Astrocyte of the spinal cord (primary cell): ENCODE measurements at regions not wholly inside any gene's neighbourhood (a gene's known extent, or its start where the extent isn't known, plus 50 kb on each side); places are given as distances from the start of the nearest gene placed in this dataset.

Experiments used
- DNase-seq: peaks from one replicate; pipeline ENCODE4 v3.0.0; 2011; ENCODE audit warnings: low read depth, low spot score
- H3K4me3 ChIP-seq: 2 replicates; pipeline ENCODE4 v1.5.1; 2011; ENCODE audit warnings: low read depth, mild to moderate bottlenecking, low read length, moderate library complexity
- CTCF ChIP-seq: IDR thresholded peaks from 2 replicates; pipeline ENCODE4 v1.5.1; 2012; ENCODE audit warnings: low read depth, mild to moderate bottlenecking, low read length, inconsistent platforms
- in situ Hi-C: cut with HindIII; loops from 2 replicates; pipeline ENCODE4 v1.10.0; 2017; ENCODE audit warnings: low sequenced_read_pairs

DNA sequence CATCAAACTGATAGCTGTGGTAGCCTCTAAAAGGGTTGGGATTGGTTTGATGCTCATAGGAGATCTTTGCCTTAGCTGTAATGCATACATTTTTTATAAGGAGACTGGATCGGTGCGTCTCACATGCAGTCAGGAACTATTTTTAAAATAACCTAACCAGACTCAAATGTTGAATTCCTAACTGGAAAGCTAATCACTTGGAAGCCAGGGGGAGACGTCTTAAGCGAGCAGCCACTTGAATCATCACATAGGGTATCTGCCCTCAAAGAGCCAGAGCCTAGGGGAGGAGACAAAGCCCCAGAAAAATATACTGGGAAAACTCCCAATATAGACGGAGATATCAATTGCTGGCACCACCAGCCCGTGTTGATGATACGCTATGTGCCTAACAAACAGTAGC lies 61.7 kb upstream of the PUM1 start:
- peak; percentile 20 for DNase-seq
- H3K4me3 ChIP-seq = no peak overlapping the region
- no peak for TF ChIP-seq CTCF
- in situ Hi-C loops = no loop called here

DNA sequence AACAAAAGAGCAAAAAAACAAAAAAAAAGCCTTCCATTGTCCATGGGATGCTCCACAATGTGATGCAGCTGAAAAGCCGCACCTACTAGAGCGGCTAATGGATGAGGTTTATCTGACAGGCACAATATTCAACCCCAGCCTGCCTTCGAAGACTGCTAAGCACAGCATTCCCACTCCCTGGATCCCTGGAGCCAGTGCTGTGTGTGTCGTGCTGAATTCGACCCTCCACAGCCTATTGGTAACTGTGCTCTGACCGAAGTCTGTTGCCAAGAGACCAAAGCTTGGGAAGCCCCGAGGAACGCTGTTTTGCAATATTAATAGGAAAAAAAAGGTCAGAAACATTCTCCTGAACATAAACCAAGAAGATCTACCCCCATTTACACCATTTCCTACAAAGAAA lies 57.2 kb upstream of the PUM1 start:
- no peak for TF ChIP-seq CTCF
- in situ Hi-C loops = no loop called here
- no peak for DNase-seq
- H3K4me3 ChIP-seq = no peak overlapping the region

DNA sequence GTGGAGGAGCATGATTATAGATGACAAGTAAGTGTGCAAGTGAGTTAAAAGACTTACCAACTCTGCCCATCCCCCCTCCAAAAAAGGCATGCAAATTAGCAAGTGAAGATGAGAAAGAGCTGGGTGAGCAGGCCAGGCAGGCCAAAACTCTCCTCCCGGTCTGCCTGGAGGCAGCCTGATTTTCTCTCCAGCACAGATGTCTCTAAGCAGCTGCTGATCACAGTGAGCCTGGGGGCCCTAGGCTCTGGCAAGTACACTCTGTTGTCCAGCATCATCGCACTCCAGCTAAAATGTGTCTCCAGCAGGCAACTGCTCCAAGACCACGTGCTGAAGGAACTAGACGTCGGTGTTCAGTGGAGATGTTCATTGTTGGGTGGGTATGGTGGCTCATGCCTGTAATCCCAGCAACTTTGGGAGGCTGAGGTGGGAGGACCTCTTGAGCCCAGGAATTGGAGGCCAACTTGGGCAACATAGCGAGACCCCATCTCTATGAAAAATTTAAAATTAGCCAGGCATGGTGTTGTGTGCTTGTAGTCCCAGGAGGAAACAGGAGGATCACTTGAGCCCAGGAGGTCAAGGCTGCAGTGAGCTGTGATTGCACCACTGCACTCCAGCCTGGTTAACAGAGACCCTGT lies 56.7 kb upstream of the PUM1 start:
- DNase-seq = no peak
- no peak overlapping the region for H3K4me3 ChIP-seq
- in situ Hi-C loops = no loop called here
- no peak for TF ChIP-seq CTCF

GRCh38 chr1:31120783-31121180 lies 55.3 kb upstream of the PUM1 start:
- no peak for TF ChIP-seq CTCF
- DNase-seq = no peak
- H3K4me3 ChIP-seq = no peak overlapping the region
- in situ Hi-C loops = no loop called here

- no peak for DNase-seq
- no peak for TF ChIP-seq CTCF
- H3K4me3 ChIP-seq = no peak overlapping the region
- in situ Hi-C loops = no loop called here
These were observed 50.5 kb upstream of the PUM1 start for GRCh38 chr1:31116022-31116421.
